Activated T-helper 1 cell treated with anti-CD3 and anti-CD28 coated beads, Interleukin-12 subunit alpha, Interleukin-12 subunit beta, Interleukin-2, Interleukin-4 antibody, amounts not matched to agents 30 ng/mL and 10 ng/mL and 1 ng/mL, durations not matched to agents 14 hours and 24 hours and 36 hours (primary cell): ENCODE measurements at regions not wholly inside any gene's neighbourhood (a gene's known extent, or its start where the extent isn't known, plus 50 kb on each side); places are given as distances from the start of the nearest gene placed in this dataset.

Experiments used
- DNase-seq: peaks from one replicate; pipeline ENCODE4 v3.0.0; 2021; ENCODE audit warnings: low spot score
- H3K27ac Mint-ChIP-seq: one replicate; pipeline ENCODE4 v1.8.0; 2021; ENCODE audit warnings: mild to moderate bottlenecking, mixed read lengths
- H3K27me3 Mint-ChIP-seq: one replicate; pipeline ENCODE4 v1.8.0; 2022; ENCODE audit warnings: mild to moderate bottlenecking, moderate library complexity, mixed read lengths; ENCODE audit not compliant: insufficient read depth
- H3K36me3 Mint-ChIP-seq: one replicate; pipeline ENCODE4 v1.8.0; 2021; ENCODE audit warnings: low read depth, mixed read lengths
- H3K4me1 Mint-ChIP-seq: one replicate; pipeline ENCODE4 v1.8.0; 2021; ENCODE audit warnings: low read depth, mixed read lengths
- H3K4me3 Mint-ChIP-seq: one replicate; pipeline ENCODE4 v1.8.0; 2021; ENCODE audit warnings: mild to moderate bottlenecking, moderate library complexity, mixed read lengths
- H3K9me3 Mint-ChIP-seq: one replicate; pipeline ENCODE4 v1.8.0; 2021; ENCODE audit warnings: mixed read lengths
- intact Hi-C: fragments of 100-400 bp; cut with micrococcal nuclease; formaldehyde crosslinking; loops from one replicate; pipeline ENCODE4 v1.15.1; 2024

DNA sequence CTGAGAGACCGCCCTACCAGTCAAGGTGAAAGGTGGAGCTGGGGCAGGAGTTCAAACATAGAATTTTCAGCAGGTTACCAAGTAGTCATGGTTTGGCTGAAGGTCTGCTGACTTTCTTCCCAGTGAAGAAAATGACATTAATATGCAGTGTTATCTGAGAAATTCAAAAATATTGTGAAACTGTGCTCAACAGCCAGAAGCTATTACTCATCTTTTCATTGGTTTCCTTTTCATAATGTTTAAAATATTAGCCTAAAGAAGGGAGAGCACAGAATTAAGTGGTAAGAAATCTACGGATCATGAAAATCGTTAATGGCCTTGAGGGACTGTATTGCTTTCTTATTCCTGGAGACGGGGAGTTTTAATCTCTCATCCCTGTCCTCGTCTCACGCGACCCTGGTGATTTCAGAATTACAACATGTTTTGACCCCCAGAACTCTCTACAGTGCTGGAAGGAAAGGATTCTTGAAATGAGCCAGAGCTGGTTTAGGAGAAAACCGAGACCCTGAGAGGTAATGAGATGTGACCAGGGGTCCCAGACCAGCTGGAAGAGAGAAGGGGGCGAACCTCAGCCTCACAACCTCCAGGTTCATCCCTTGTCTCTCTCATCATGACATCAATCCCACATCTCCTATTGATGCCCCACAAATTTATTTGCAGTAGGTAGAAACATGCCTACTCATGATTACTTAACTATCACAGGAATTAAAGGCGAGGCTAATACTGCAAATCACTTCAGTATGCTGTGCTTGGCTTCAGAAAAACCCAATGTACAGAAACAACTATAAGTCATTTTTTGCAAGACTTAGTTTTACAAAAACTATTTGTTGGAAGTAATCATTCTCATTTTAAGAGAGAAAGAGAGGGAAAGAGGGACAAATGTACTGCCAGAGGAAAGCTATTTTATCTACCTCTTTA, 209.5 kb downstream of the FNDC1 start:
- Mint-ChIP-seq H3K9me3 (no peaks in the 10 kb centered on the region), H3K36me3 (no peaks in the 10 kb centered on the region), H3K27me3 (no peaks in the 10 kb centered on the region), H3K27ac (no peak overlapping the region), H3K4me3 (no peak overlapping the region), H3K4me1 (no peaks in the 10 kb centered on the region)
- intact Hi-C loops = no loop called here
- DNase-seq = no peak

DNA sequence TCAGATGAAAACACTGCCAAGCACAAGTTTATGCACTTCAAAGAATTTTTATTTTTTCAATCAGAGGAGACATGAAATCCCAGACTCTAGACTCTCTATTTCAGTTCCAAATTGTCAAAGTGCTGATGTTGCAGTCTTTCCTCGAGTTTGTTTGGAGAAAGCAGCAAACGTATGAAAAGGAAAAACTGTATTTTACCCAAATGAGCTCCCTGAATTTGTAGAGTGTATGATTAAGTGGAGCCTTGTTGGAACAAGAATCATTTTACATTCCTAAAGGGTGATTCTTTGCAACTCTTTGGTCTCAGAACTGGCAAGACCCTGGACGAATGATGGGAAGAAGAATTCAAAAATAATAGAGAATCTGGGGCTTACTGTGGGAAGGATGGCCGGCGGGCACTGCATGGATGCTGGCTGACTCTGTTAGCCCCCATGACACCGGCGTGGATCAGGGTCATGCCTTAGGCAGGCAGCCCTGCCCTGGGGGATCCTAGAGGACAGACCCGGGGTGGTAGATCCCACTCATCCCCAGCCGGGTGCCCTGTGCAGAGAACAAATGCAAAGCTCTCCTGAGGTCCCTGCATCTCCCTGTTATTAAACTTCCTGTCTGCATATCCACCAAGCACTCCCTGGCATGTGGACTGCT, 207.4 kb downstream of the FNDC1 start:
- Mint-ChIP-seq H3K27ac (no peak overlapping the region), H3K4me3 (no peak overlapping the region), H3K4me1 (no peaks in the 10 kb centered on the region), H3K9me3 (no peaks in the 10 kb centered on the region), H3K27me3 (no peaks in the 10 kb centered on the region), H3K36me3 (no peaks in the 10 kb centered on the region)
- intact Hi-C loops = no loop called here
- DNase-seq = no peak

DNA sequence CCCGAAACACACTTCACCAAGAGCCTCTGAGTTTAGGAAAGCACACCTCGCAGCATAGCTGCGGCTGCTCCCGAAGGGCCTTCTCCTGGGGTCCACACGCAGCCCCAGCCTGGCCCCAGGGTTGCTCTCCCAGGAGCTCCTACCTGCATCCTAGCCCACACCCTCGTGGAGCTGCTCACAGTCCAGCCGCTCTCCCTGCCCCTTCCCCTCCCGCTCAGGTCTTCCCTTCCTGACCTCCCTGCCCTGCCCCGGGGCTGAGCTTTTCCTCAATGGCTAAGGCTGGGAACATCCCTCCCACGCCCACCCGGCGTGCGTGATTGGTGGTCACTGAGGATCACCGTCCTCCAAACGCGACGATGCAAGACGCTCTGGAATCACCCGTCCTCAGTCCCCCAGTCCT, 205.8 kb downstream of the FNDC1 start:
- H3K4me3 Mint-ChIP-seq = no peak overlapping the region
- no peaks in the 10 kb centered on the region for H3K36me3 Mint-ChIP-seq
- no peaks in the 10 kb centered on the region for H3K4me1 Mint-ChIP-seq
- H3K27ac Mint-ChIP-seq = no peak overlapping the region
- intact Hi-C loops = no loop called here
- H3K9me3 Mint-ChIP-seq = no peaks in the 10 kb centered on the region
- no peak for DNase-seq
- H3K27me3 Mint-ChIP-seq = no peaks in the 10 kb centered on the region

DNA sequence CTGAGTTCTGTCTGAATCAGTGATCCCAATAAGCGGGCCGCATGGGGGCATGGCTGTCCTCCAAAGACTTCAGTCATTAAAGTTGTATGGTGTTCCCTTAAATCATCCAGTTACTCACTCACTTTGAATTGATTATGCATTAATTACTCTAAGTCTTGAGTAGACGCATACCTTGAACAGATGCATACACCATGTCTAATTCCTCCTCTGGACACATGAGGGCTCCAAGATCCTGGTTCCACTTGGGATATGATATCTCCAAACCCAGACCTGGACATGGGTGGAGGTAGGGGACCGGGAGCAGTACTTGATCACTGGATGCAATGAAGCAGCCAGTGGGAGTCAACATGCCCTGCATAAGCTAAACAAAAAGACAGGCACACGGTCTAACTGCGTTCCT, 204.5 kb downstream of the FNDC1 start:
- no peak overlapping the region for H3K4me3 Mint-ChIP-seq

DNA sequence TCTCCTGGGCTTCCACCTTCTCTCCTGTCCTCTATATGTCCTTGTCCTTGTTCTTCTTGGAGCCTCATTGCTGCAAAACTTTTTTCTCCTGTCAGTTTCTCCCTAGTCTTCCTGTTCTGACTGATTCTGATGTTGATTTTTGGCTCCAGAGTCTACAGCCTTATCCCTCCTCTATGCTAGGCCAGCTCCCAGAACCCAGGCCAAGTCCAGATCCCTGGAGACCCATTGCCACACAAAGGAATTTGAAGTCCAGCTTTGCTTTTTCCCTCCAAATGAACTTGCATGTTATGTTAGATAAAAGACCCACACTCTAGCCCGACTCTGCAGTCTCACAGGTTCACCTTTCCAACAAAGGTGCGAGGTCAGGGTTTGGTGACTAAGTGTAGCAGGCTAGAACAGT, 203.1 kb downstream of the FNDC1 start:
- Mint-ChIP-seq H3K27ac (no peak overlapping the region), H3K4me3 (no peak overlapping the region), H3K36me3 (no peaks in the 10 kb centered on the region), H3K4me1 (no peaks in the 10 kb centered on the region), H3K27me3 (no peaks in the 10 kb centered on the region), H3K9me3 (peaks cover 3% of the 10 kb centered on the region)
- intact Hi-C loops = no loop called here
- DNase-seq = no peak

More for the DNA sequence above, 204.5 kb downstream of the FNDC1 start:
- H3K36me3 Mint-ChIP-seq = no peaks in the 10 kb centered on the region
- H3K4me1 Mint-ChIP-seq = no peaks in the 10 kb centered on the region
- H3K27ac Mint-ChIP-seq = no peak overlapping the region
- no peaks in the 10 kb centered on the region for H3K9me3 Mint-ChIP-seq
- no peaks in the 10 kb centered on the region for H3K27me3 Mint-ChIP-seq
- intact Hi-C loops = no loop called here
- no peak for DNase-seq

DNA sequence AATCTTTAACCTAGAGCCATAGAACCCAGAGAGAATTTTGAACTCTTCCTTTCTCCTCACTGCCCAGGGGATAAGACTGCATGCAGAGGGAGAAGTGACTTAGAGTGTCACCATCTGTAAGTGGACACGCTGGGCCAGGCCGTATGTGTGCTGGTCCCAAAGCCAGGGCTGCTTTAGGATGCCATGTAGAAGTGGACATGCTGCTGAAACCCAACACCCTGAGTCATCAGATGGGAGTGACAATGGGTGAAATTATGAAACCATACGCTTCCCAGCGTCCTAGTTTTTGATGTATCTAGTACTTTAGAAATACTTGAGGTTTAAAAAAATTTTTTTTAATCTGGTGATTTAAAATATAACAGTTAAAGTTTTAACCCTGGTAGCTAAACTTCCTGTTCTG, 191.1 kb downstream of the FNDC1 start:
- H3K4me3 Mint-ChIP-seq = no peak overlapping the region
- intact Hi-C loops = no loop called here
- H3K36me3 Mint-ChIP-seq = no peaks in the 10 kb centered on the region
- DNase-seq = no peak
- no peaks in the 10 kb centered on the region for H3K9me3 Mint-ChIP-seq
- no peaks in the 10 kb centered on the region for H3K4me1 Mint-ChIP-seq
- peaks cover 3% of the 10 kb centered on the region for H3K27me3 Mint-ChIP-seq
- H3K27ac Mint-ChIP-seq = no peak overlapping the region

DNA sequence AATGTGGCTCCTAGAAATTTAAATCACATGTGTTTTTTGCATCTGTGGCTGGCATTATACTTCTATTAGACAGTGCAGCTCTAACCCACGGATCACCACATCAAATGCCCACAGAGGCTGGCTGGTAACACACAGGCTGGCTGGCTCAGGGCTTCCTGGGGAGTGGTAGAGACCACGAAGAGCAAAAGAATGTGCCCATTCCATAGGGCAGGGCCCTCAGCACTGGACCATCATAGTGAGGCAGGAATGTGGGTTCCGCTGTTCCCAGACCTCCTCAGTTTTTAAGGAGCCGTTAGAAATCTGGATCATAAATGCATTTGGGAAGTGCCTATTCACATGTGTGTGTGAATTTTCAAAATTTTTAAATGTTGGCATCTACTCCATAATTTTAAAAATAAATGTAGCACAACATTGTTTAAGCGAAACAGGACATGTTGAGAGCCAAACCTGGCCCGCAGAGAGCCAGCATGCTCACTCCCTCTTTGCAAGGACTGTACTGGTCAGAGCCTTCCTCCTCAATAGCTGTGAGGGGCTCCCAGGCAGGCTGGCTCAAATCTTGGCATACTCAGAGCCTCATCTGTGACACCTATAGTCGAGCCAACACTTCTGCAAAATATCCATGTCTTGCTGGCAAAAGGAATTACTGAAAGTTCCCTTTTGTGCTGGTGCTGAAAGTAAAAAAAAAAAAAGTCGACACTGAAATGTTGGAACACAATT, 190.5 kb downstream of the FNDC1 start:
- peaks cover 3% of the 10 kb centered on the region for H3K27me3 Mint-ChIP-seq
- H3K36me3 Mint-ChIP-seq = no peaks in the 10 kb centered on the region
- intact Hi-C loops = no loop called here
- H3K9me3 Mint-ChIP-seq = no peaks in the 10 kb centered on the region
- H3K27ac Mint-ChIP-seq = no peak overlapping the region
- H3K4me3 Mint-ChIP-seq = no peak overlapping the region
- no peak for DNase-seq
- H3K4me1 Mint-ChIP-seq = no peaks in the 10 kb centered on the region

DNA sequence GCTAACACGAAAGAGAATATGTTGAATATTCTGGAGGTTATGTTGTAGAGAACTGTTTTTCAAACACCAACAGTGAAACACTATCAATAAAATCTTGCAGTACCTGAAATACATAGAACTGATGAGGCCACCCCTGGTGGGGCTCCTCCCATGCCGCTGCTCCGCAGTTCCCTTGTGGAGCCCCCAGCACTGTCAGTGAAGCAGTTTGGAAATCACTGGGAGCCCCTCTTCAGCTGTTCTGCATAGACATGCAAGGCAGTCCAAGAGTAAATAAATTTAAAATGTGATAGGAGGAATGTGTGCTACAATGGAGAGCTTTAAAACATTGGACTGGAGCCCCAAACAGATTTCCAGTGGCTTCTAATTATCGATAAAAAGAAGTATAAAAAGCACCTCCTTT, 189.4 kb downstream of the FNDC1 start:
- no peaks in the 10 kb centered on the region for H3K4me1 Mint-ChIP-seq
- H3K27me3 Mint-ChIP-seq = peaks cover 6% of the 10 kb centered on the region
- H3K36me3 Mint-ChIP-seq = no peaks in the 10 kb centered on the region
- H3K27ac Mint-ChIP-seq = no peak overlapping the region
- intact Hi-C loops = no loop called here
- H3K4me3 Mint-ChIP-seq = no peak overlapping the region
- no peak for DNase-seq
- H3K9me3 Mint-ChIP-seq = no peaks in the 10 kb centered on the region

DNA sequence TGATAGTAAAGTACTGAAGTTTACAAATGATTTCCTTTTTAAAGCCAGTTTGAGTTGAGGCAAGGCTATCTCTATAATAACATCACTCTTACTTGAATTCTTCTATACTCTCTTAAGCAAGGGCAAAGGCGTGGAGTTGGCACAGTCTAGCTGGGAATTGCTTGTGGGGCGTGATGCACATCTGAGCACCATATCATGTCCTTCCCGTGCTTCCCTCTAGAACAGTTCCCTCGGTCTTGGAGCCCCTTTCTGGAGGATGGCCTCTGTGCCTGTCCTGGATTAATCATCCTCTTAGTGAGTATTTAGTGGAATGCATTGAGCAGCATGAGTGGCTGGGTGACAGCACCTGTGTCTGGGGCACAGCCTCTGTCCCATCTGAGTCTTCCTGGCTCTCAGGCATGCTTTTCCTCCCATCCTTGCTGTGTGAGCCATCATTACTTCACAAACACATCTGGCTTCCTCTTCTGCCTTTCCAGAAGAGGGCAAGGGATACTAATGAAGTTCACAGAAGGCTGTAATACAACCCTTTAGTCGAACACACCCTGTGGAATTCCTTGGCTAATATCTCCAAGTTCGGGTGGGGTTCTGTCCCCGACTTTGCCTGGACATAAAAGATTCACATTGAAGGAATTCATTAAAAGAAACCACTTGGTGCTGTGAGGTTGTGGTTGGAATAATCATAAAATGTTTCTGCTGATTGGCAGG, 188.2 kb downstream of the FNDC1 start:
- no peak overlapping the region for H3K27ac Mint-ChIP-seq
- H3K4me3 Mint-ChIP-seq = no peak overlapping the region
- DNase-seq = no peak
- H3K4me1 Mint-ChIP-seq = no peaks in the 10 kb centered on the region
- intact Hi-C loops = no loop called here
- peaks cover 6% of the 10 kb centered on the region for H3K27me3 Mint-ChIP-seq
- no peaks in the 10 kb centered on the region for H3K36me3 Mint-ChIP-seq
- H3K9me3 Mint-ChIP-seq = no peaks in the 10 kb centered on the region

DNA sequence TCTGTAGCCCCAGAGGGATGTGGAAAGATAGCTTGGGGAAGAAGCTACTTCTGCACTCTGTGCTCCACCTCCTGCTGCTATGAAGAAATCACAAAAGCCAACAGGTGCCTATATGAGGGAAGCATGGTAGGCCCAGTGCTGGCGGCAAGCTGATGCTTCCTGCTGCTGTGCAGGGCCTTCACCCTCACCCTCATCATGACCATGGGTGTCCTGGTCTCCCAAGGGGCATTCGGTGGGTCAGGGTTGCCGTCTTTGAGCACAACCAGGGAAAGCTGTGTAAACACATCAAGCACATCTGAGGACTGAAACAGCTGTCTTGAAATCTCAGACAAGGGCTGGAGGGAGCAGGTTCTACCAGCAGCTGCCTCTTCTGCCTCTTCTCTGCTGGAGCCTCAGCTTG, 184.0 kb downstream of the FNDC1 start:
- Mint-ChIP-seq H3K36me3 (no peaks in the 10 kb centered on the region), H3K4me1 (no peaks in the 10 kb centered on the region), H3K4me3 (no peak overlapping the region), H3K9me3 (no peaks in the 10 kb centered on the region), H3K27ac (no peak overlapping the region), H3K27me3 (peaks cover 6% of the 10 kb centered on the region)
- DNase-seq = no peak
- intact Hi-C loops = no loop called here

DNA sequence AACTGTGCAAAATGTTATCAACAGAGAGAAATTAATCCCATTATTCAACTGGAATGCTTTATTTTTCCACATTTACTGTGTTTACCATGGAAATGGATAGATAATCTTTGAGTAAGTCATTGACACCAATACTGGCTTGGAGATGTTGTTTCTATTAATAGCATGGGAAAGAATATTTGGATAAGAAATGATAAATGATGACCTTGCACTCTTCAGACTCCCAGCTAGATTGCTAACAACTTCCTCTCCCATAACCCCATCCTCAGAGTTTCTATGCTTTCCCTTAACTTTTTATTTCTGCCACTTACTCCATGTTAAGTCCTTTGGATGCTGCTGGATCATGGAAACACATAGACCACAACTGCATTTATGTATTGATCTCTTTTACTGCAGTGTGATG, 182.5 kb downstream of the FNDC1 start:
- no peak overlapping the region for H3K4me3 Mint-ChIP-seq
- H3K27ac Mint-ChIP-seq = no peak overlapping the region
- H3K36me3 Mint-ChIP-seq = no peaks in the 10 kb centered on the region
- no peak for DNase-seq
- peaks cover 6% of the 10 kb centered on the region for H3K27me3 Mint-ChIP-seq
- H3K9me3 Mint-ChIP-seq = no peaks in the 10 kb centered on the region
- intact Hi-C loops = loop anchor here (1.0 kb wide), 1 partner anchor 39 kb away; no protein-coding TSS in a partner anchor
- H3K4me1 Mint-ChIP-seq = no peaks in the 10 kb centered on the region

DNA sequence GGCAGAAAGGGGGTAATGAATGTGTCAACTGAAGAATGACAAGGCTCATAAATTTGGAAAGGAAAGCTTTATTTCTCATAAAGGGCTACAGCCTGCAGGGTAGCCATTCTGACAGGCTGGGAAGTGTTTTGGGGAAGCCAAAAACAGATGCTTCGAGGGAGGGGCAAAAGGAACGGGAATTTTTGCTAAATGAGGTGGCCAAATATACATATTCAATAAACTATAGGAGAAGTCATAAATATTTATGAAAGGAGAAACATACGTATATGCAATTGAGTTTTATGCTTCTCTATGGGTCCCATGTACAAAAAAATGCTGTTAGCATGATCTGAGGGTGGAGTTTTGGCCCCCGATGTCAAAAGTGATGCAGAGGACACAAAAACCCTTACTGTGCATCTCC, 180.7 kb downstream of the FNDC1 start:
- Mint-ChIP-seq H3K36me3 (no peaks in the 10 kb centered on the region), H3K4me3 (no peak overlapping the region), H3K4me1 (no peaks in the 10 kb centered on the region), H3K27ac (no peak overlapping the region), H3K9me3 (no peaks in the 10 kb centered on the region), H3K27me3 (peaks cover 3% of the 10 kb centered on the region)
- no peak for DNase-seq
- intact Hi-C loops = no loop called here
